Neural progenitor cell (in vitro differentiated cells): ENCODE measurements at regions not wholly inside any gene's neighbourhood (a gene's known extent, or its start where the extent isn't known, plus 50 kb on each side); places are given as distances from the start of the nearest gene placed in this dataset.
"Not testable (repeated sequence)": the region's sequence is repeated elsewhere in the genome, so short reads cannot be mapped to it uniquely, and the experiment has no call there.

Source experiments
- DNase-seq: peaks from one replicate; pipeline ENCODE4 v3.0.0-alpha.2; 2016; ENCODE audit warnings: low spot score
- H2AFZ ChIP-seq: fragments of 200-600 bp; sonication (generic); replicated peaks from 2 replicates; pipeline ENCODE4 v1.6.1; 2016; ENCODE audit warnings: antibody characterized with exemption
- H3F3A ChIP-seq: fragments of 200-600 bp; sonication (generic); 2 replicates; pipeline ENCODE4 v1.6.1; 2016; ENCODE audit warnings: antibody characterized with exemption, low read depth
- H3K27ac ChIP-seq: fragments of 200-600 bp; sonication (generic); 2 replicates; pipeline ENCODE4 v1.5.1; 2016; ENCODE audit warnings: mild to moderate bottlenecking
- H3K27me3 ChIP-seq: fragments of 200-600 bp; sonication (generic); 2 replicates; pipeline ENCODE4 v1.6.1; 2016; ENCODE audit warnings: mild to moderate bottlenecking, moderate library complexity
- H3K36me3 ChIP-seq: fragments of 200-600 bp; sonication (generic); 2 replicates; pipeline ENCODE4 v1.5.1; 2016
- H3K4me1 ChIP-seq: fragments of 200-600 bp; sonication (generic); 2 replicates; pipeline ENCODE4 v1.6.1; 2016; ENCODE audit warnings: mixed run types
- H3K4me2 ChIP-seq: fragments of 200-600 bp; sonication (generic); 2 replicates; pipeline ENCODE4 v1.6.1; 2016
- H3K4me3 ChIP-seq: fragments of 200-600 bp; sonication (generic); 2 replicates; pipeline ENCODE4 v1.5.1; 2016
- H3K79me2 ChIP-seq: fragments of 200-600 bp; sonication (generic); 2 replicates; pipeline ENCODE4 v1.6.1; 2016; ENCODE audit warnings: low read depth
- H3K9ac ChIP-seq: fragments of 200-600 bp; sonication (generic); 2 replicates; pipeline ENCODE4 v1.6.1; 2016
- H3K9me3 ChIP-seq: fragments of 200-600 bp; sonication (generic); 2 replicates; pipeline ENCODE4 v1.5.1; 2016; ENCODE audit warnings: low read depth
- H4K20me1 ChIP-seq: fragments of 200-600 bp; sonication (generic); 2 replicates; pipeline ENCODE4 v1.6.1; 2016; ENCODE audit warnings: low read depth
- H3K27ac Mint-ChIP-seq: 3 replicates; pipeline ENCODE4 v1.8.0; 2021; ENCODE audit warnings: mixed read lengths
- H3K27me3 Mint-ChIP-seq: 2 replicates; pipeline ENCODE4 v1.8.0; 2022; ENCODE audit warnings: low read depth, mild to moderate bottlenecking, inconsistent platforms, moderate library complexity, mixed read lengths; ENCODE audit not compliant: insufficient read depth
- H3K36me3 Mint-ChIP-seq: 3 replicates; pipeline ENCODE4 v1.8.0; 2021; ENCODE audit warnings: mixed read lengths
- H3K4me1 Mint-ChIP-seq: 3 replicates; pipeline ENCODE4 v1.8.0; 2021; ENCODE audit warnings: mixed read lengths
- H3K4me3 Mint-ChIP-seq: 3 replicates; pipeline ENCODE4 v1.8.0; 2021; ENCODE audit warnings: mild to moderate bottlenecking, moderate library complexity, mixed read lengths
- H3K9me3 Mint-ChIP-seq: 3 replicates; pipeline ENCODE4 v1.8.0; 2020; ENCODE audit warnings: mixed read lengths
- EZH2 ChIP-seq: fragments of 200-600 bp; sonication (generic); IDR thresholded peaks from 2 replicates; pipeline ENCODE4 v1.6.1; 2017; ENCODE audit warnings: antibody characterized with exemption, mild to moderate bottlenecking, moderate library complexity
- EZH2phosphoT487 ChIP-seq: fragments of 200-600 bp; sonication (generic); IDR thresholded peaks from 2 replicates; pipeline ENCODE4 v1.6.1; 2017; ENCODE audit warnings: antibody characterized with exemption
- TF ChIP-seq, protein P1 (sequence below): fragments of 200-600 bp; sonication (generic); IDR thresholded peaks from 2 replicates; pipeline ENCODE4 v1.5.1; 2017; ENCODE audit warnings: antibody characterized with exemption, mild to moderate bottlenecking

DNA sequence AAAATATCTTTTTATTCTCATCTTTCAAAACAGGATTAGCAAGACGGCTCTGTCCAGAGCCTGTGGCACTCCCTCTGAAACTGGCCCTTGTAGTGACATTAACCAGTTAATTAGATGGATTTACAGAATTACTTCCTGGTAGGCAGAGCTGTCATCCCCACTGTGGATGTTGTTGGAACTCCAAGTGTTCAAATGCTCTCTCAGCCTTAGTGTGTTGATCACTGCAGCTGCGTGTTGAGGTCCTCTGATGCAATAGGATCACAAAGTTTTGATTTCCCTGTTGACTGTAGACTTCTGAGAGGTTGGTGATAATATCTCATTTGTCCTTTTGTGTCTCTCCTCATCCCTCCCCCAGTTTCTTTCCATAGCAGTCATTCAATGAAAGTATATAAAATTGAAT is 117.3 kb upstream of the CDK6 start:
- Mint-ChIP-seq H3K27ac (no peak overlapping the region), H3K9me3 (peaks cover 22% of the 10 kb centered on the region), H3K4me3 (no peak overlapping the region), H3K4me1 (peaks cover 2% of the 10 kb centered on the region), H3K27me3 (peaks cover 2% of the 10 kb centered on the region), H3K36me3 (peaks cover 1% of the 10 kb centered on the region)
- no peaks in the 10 kb centered on the region for H3K79me2 ChIP-seq
- H3K27me3 ChIP-seq = no peaks in the 10 kb centered on the region
- H3K4me2 ChIP-seq = no peak overlapping the region
- H3F3A ChIP-seq = no peaks in the 10 kb centered on the region
- H3K27ac ChIP-seq = no peak overlapping the region
- no peaks in the 10 kb centered on the region for H3K36me3 ChIP-seq
- H2AFZ ChIP-seq = no peak overlapping the region
- no peaks in the 10 kb centered on the region for H3K9me3 ChIP-seq
- peak; percentile 17 for DNase-seq
- no peak overlapping the region for H3K9ac ChIP-seq
- H3K4me1 ChIP-seq = no peaks in the 10 kb centered on the region
- H4K20me1 ChIP-seq = no peaks in the 10 kb centered on the region
- TF ChIP-seq, protein P1, sequence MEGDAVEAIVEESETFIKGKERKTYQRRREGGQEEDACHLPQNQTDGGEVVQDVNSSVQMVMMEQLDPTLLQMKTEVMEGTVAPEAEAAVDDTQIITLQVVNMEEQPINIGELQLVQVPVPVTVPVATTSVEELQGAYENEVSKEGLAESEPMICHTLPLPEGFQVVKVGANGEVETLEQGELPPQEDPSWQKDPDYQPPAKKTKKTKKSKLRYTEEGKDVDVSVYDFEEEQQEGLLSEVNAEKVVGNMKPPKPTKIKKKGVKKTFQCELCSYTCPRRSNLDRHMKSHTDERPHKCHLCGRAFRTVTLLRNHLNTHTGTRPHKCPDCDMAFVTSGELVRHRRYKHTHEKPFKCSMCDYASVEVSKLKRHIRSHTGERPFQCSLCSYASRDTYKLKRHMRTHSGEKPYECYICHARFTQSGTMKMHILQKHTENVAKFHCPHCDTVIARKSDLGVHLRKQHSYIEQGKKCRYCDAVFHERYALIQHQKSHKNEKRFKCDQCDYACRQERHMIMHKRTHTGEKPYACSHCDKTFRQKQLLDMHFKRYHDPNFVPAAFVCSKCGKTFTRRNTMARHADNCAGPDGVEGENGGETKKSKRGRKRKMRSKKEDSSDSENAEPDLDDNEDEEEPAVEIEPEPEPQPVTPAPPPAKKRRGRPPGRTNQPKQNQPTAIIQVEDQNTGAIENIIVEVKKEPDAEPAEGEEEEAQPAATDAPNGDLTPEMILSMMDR = no peak
- TF ChIP-seq EZH2 (no peak), EZH2phosphoT487 (no peak)
- no peak overlapping the region for H3K4me3 ChIP-seq

DNA sequence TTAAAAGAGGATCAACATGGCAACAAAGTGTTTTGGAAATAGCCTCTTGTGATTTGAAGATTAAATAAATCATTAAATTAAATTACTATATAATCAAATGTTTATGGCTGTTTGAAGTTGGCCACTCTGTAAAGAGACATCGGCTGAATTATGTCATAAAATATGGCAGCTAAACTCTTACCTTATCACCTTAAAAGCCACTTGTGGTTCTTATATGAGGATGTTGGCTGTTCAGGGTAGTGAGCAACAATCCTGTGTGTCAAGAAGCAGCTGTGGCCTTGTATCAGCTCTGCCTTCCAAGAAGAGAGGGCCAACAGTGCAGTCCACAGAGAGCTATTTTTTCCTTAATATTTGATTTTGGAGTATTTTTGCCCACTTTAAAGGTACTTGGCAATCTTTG is 113.4 kb upstream of the CDK6 start:
- Histone ChIP-seq H3K79me2 (no peaks in the 10 kb centered on the region), H3K4me2 (no peak overlapping the region), H3K27ac (no peak overlapping the region), H3K36me3 (no peaks in the 10 kb centered on the region), H3K4me1 (no peaks in the 10 kb centered on the region), H3K9me3 (no peaks in the 10 kb centered on the region), H3K27me3 (no peaks in the 10 kb centered on the region), H4K20me1 (no peaks in the 10 kb centered on the region), H2AFZ (no peak overlapping the region), H3F3A (no peaks in the 10 kb centered on the region), H3K9ac (no peak overlapping the region), H3K4me3 (no peak overlapping the region)
- no peak for DNase-seq
- H3K4me1 Mint-ChIP-seq = peaks cover 5% of the 10 kb centered on the region
- TF ChIP-seq EZH2 (no peak), EZH2phosphoT487 (no peak)
- TF ChIP-seq, protein P1 = no peak
- no peaks in the 10 kb centered on the region for H3K9me3 Mint-ChIP-seq
- H3K4me3 Mint-ChIP-seq = no peak overlapping the region
- H3K36me3 Mint-ChIP-seq = no peaks in the 10 kb centered on the region
- no peak overlapping the region for H3K27ac Mint-ChIP-seq
- peaks cover 2% of the 10 kb centered on the region for H3K27me3 Mint-ChIP-seq

DNA sequence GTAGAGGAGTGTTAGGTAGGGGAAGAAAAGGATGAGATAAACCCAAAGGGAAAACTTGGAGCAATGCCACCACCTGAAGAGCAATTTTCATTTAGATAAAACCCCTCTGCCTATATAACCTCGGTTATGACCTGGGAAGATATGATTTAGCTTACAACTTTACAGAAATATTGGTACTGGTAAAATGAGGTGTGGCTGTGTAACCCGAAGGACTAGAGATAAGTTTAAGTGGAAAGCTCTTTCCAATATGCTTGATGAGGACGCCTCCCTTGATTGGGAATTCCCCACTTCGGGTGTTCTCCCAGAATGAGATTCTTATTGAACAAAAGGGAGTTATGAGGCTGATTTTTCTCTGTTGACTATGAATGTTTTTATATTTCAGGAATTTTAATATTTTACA is 109.5 kb upstream of the CDK6 start:
- TF ChIP-seq, protein P1 = no peak
- TF ChIP-seq EZH2phosphoT487 (no peak), EZH2 (no peak)
- Mint-ChIP-seq H3K27me3 (peaks cover 2% of the 10 kb centered on the region), H3K4me1 (peaks cover 5% of the 10 kb centered on the region), H3K4me3 (no peak overlapping the region), H3K36me3 (no peaks in the 10 kb centered on the region), H3K9me3 (no peaks in the 10 kb centered on the region), H3K27ac (no peak overlapping the region)
- Histone ChIP-seq H3K9ac (no peak overlapping the region), H4K20me1 (no peaks in the 10 kb centered on the region), H3K4me3 (no peak overlapping the region), H3K4me1 (no peaks in the 10 kb centered on the region), H3K27ac (no peak overlapping the region), H3K27me3 (no peaks in the 10 kb centered on the region), H3K9me3 (no peaks in the 10 kb centered on the region), H3F3A (no peaks in the 10 kb centered on the region), H3K4me2 (no peak overlapping the region), H3K36me3 (no peaks in the 10 kb centered on the region), H2AFZ (no peak overlapping the region), H3K79me2 (no peaks in the 10 kb centered on the region)
- DNase-seq = no peak

DNA sequence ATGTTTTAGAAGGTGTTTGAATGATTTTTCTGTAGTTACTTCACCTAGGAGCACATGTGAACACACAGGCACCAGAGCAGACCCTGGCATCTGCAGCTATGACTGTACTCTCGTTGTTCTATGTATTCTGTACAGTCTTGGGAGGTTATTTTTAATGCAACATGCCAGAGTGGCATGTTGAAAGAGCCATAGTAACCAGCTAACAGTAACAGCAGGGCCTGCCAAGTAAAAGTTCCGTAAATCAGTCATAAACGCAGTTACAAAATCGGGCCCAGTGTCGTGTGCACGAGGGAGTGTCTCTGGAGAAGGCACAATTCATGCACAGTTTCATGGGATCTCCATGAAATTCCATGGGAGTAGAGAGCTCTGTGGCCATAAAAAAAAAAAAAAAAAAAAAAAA is 108.3 kb upstream of the CDK6 start:
- no peak overlapping the region for H3K4me2 ChIP-seq
- no peak for DNase-seq
- Mint-ChIP-seq H3K9me3 (peaks cover 3% of the 10 kb centered on the region), H3K4me3 (no peak overlapping the region), H3K4me1 (peaks cover 5% of the 10 kb centered on the region), H3K27ac (no peak overlapping the region), H3K27me3 (peaks cover 2% of the 10 kb centered on the region), H3K36me3 (no peaks in the 10 kb centered on the region)
- no peaks in the 10 kb centered on the region for H3K36me3 ChIP-seq
- TF ChIP-seq, protein P1 = no peak
- TF ChIP-seq EZH2phosphoT487 (no peak), EZH2 (no peak)
- H3F3A ChIP-seq = no peaks in the 10 kb centered on the region
- H3K27ac ChIP-seq = no peak overlapping the region
- H3K79me2 ChIP-seq = no peaks in the 10 kb centered on the region
- no peak overlapping the region for H3K9ac ChIP-seq
- no peak overlapping the region for H2AFZ ChIP-seq
- no peaks in the 10 kb centered on the region for H3K4me1 ChIP-seq
- no peak overlapping the region for H3K4me3 ChIP-seq
- no peaks in the 10 kb centered on the region for H3K9me3 ChIP-seq
- no peaks in the 10 kb centered on the region for H3K27me3 ChIP-seq
- H4K20me1 ChIP-seq = no peaks in the 10 kb centered on the region

DNA sequence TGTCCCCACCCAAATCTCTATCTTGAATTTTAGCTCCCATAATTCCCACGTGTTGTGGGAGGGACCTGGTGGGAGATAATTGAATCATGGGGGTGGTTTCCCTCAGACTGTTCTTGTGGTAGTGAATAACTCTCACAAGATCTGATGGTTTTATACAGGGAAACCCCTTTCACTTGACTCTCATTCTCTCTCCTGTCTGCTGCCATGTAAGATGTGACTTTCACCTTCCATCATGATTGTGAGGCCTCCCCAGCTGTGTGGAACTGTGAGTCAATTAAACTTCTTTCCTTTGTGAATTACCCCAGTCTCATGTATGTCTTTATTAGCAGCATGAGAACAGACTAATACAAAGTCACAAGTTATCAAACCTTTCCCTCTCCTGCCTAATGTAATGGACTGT is 106.3 kb upstream of the CDK6 start:
- H3K4me3 ChIP-seq, H3K27me3 Mint-ChIP-seq, H3K4me1 Mint-ChIP-seq, H3K79me2 ChIP-seq, H3K9me3 ChIP-seq, H3K27ac Mint-ChIP-seq, H3K27me3 ChIP-seq, H3K4me1 ChIP-seq, H3K4me3 Mint-ChIP-seq, DNase-seq, H3K4me2 ChIP-seq, H2AFZ ChIP-seq, H3K9ac ChIP-seq, H3F3A ChIP-seq, H3K36me3 Mint-ChIP-seq, H4K20me1 ChIP-seq, H3K27ac ChIP-seq, H3K36me3 ChIP-seq: not testable (repeated sequence)
- peaks cover 11% of the 10 kb centered on the region for H3K9me3 Mint-ChIP-seq
